Esophagus muscularis mucosa (tissue), 4 donors: ENCODE measurements at regions not wholly inside any gene's neighbourhood (a gene's known extent, or its start where the extent isn't known, plus 50 kb on each side); places are given as distances from the start of the nearest gene placed in this dataset.
"Not testable (repeated sequence)": the region's sequence is repeated elsewhere in the genome, so short reads cannot be mapped to it uniquely, and the experiment has no call there.

ENCODE experiments used
- DNase-seq: peaks from one replicate; pipeline ENCODE4 v3.0.0-alpha.2; 2017; ENCODE audit errors: extremely low spot score
- H3K27ac ChIP-seq, 4 donors: fragments of 200-600 bp; sonication (generic); replicated peaks in 1 of 4; 1 replicate in 3 of 4; 2 replicates in 1 of 4; pipeline ENCODE4 v1.5.1; 2016 to 2019; ENCODE audit warnings: mild to moderate bottlenecking in 1 of 4
- H3K27me3 ChIP-seq, 4 donors: fragments of 200-600 bp; sonication (generic); one replicate each; pipeline versions ENCODE4 v1.5.1 to v1.6.0; 2016 to 2019
- H3K36me3 ChIP-seq, 4 donors: fragments of 200-600 bp; sonication (generic); one replicate each; pipeline ENCODE4 v1.5.1; 2016 to 2019
- H3K4me1 ChIP-seq, 4 donors: fragments of 200-600 bp; sonication (generic); one replicate each; pipeline ENCODE4 v1.5.1; 2016 to 2019
- H3K4me3 ChIP-seq, 4 donors: fragments of 200-600 bp; sonication (generic); 1 replicate in 2 of 4; 2 replicates in 2 of 4; pipeline ENCODE4 v1.5.1; 2016 to 2019; ENCODE audit warnings: mild to moderate bottlenecking in 4 of 4, moderate library complexity in 1 of 4
- H3K9me3 ChIP-seq, 4 donors: fragments of 200-600 bp; sonication (generic); 1 replicate in 3 of 4; 2 replicates in 1 of 4; pipeline ENCODE4 v1.5.1; 2016 to 2019
- EP300 ChIP-seq: sonication (generic); formaldehyde crosslinking; IDR thresholded peaks from one replicate; pipeline ENCODE4 v1.6.1; 2017; ENCODE audit warnings: antibody characterized with exemption
- POLR2A ChIP-seq: fragments of 450-650 bp; IDR thresholded peaks from one replicate; pipeline ENCODE4 v1.6.1; 2017; ENCODE audit warnings: antibody characterized with exemption, moderate library complexity, mild to moderate bottlenecking, low read depth
- POLR2AphosphoS5 ChIP-seq, 2 donors: sonication (generic); formaldehyde crosslinking; IDR thresholded peaks; one replicate each; pipeline ENCODE4 v1.6.1; 2017; ENCODE audit warnings: antibody characterized with exemption in 2 of 2
- WGBS: methylation state at CpG from one replicate; pipeline ENCODE4 v1.1.5; 2018; 5-methylcytosine and 5-hydroxymethylcytosine counted together
- intact Hi-C: fragments of 100-400 bp; cut with DNase I; formaldehyde crosslinking; loops from one replicate; pipeline ENCODE4 v1.15.1; 2023
- TF ChIP-seq, protein P1 (sequence below), 3 experiments: fragments of 200-600 bp in 2 of 3; fragments of 450-650 bp in 1 of 3; sonication (generic) in 2 of 3; IDR thresholded peaks; one replicate each; pipeline ENCODE4 v1.5.1; 2017 to 2019; ENCODE audit warnings: antibody characterized with exemption in 3 of 3, mild to moderate bottlenecking in 2 of 3, moderate library complexity in 1 of 3

DNA sequence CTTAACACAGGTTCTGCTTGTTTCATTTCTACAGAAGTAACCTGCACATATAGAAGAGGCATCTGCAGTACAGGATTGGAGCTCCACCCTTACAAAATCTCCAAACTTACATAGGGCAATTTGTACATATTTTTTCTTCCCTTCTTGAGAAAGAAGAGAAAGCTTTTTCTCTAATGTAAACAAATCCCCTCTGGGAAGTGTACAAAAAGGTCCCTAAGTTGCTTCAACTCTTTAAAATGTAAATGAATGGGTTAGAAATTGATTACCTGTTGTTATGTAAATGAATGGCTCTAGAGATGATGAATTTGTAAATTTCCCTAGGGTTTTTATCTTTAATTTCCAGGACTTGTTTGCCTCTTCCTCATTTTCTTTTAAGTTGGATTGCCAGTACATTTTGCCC lies 1183.7 kb downstream of the MRPL39 start:
- H3K27ac ChIP-seq: no peak overlapping the region
- no peak overlapping the region for H3K4me3 ChIP-seq
- peaks cover 0 to 21% (median 16%) of the 10 kb centered on the region in 4 donors for H3K9me3 ChIP-seq
- intact Hi-C loops: no loop called here
- no peaks in the 10 kb centered on the region for H3K36me3 ChIP-seq
- DNase-seq: no peak
- H3K27me3 ChIP-seq: no peaks in the 10 kb centered on the region
- TF ChIP-seq POLR2AphosphoS5 (IDR thresholded peaks at IDR 0.05) (no peak), EP300 (no peak), POLR2A (no peak)
- no peaks in the 10 kb centered on the region for H3K4me1 ChIP-seq

DNA sequence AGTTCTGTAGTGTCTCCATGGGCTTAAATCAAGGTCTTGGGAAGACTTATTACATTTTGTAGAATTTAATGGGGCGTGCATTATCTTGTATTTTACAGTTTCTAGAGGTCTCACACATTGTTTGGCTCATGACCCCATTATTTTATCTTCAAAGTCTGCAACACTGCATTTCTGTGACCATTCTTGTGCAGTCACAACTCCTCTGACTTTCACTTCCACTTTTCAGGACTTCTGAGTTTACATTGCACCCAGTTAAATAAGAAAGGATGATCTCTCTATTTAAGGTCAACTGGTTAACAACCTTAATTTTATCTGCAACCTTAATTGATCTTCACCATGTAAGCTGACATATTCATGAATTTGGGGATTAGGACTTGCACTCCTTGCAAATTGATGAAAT lies 1186.6 kb downstream of the MRPL39 start:
- DNase-seq: no peak
- 13% methylated on average over 1 of the region's 1 CpG for WGBS

DNA sequence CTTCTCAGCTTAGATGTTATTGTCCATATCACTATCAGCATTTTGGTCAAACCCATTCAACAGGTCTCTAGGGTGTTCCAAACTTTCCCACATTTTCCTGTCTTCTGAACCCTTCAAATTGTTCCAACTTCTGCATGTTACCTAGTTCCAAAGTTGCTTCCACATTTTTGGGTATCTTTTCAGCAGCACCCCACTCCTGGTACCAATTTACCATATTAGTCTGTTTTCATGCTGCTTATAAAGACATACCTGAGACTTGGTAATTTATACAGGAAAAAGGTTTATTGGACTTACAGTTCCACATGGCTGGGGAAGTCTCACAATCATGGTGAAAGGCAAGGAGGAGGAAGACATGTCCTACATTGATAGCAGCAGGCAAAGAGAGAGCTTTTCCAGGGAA lies 1187.6 kb downstream of the MRPL39 start:
- DNase-seq, H3K4me1 ChIP-seq, H3K27me3 ChIP-seq, H3K4me3 ChIP-seq, intact Hi-C loops, H3K27ac ChIP-seq, H3K36me3 ChIP-seq: not testable (repeated sequence)
- peaks cover 0 to 21% (median 17%) of the 10 kb centered on the region in 4 donors for H3K9me3 ChIP-seq

More for the DNA sequence above, 1186.6 kb downstream of the MRPL39 start:
- Histone ChIP-seq H3K9me3 (peaks cover 0 to 21% (median 17%) of the 10 kb centered on the region in 4 donors), H3K27me3 (no peaks in the 10 kb centered on the region), H3K4me3 (no peak overlapping the region), H3K36me3 (no peaks in the 10 kb centered on the region), H3K4me1 (no peaks in the 10 kb centered on the region), H3K27ac (no peak overlapping the region)
- TF ChIP-seq, protein P1, sequence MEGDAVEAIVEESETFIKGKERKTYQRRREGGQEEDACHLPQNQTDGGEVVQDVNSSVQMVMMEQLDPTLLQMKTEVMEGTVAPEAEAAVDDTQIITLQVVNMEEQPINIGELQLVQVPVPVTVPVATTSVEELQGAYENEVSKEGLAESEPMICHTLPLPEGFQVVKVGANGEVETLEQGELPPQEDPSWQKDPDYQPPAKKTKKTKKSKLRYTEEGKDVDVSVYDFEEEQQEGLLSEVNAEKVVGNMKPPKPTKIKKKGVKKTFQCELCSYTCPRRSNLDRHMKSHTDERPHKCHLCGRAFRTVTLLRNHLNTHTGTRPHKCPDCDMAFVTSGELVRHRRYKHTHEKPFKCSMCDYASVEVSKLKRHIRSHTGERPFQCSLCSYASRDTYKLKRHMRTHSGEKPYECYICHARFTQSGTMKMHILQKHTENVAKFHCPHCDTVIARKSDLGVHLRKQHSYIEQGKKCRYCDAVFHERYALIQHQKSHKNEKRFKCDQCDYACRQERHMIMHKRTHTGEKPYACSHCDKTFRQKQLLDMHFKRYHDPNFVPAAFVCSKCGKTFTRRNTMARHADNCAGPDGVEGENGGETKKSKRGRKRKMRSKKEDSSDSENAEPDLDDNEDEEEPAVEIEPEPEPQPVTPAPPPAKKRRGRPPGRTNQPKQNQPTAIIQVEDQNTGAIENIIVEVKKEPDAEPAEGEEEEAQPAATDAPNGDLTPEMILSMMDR (IDR thresholded peaks at IDR 0.05): no peak
- TF ChIP-seq POLR2A (no peak), EP300 (no peak), POLR2AphosphoS5 (IDR thresholded peaks at IDR 0.05) (no peak)
- intact Hi-C loops: no loop called here

DNA sequence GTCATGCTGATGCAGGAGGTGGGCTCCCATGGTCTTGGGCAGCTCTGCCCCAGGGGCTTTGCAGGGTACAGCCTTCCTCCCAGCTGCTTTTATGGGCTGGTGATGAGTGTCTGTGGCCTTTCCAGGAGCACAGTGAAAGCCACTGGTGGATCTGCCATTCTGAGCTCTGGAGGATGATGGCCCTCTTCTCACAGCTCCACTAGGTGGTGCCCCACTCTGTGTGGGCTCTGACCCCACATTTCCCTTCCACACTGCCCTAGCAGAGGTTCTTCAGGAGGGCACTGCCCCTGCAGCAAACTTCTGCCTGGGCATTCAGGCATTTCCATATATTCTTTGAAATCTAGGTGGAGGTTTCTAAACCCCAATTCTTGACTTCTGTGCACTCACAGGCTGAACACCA lies 1188.6 kb downstream of the MRPL39 start:
- Histone ChIP-seq H3K27ac (no peak overlapping the region), H3K27me3 (no peaks in the 10 kb centered on the region), H3K4me3 (no peak overlapping the region), H3K9me3 (peaks cover 0 to 21% (median 17%) of the 10 kb centered on the region in 4 donors), H3K4me1 (no peaks in the 10 kb centered on the region), H3K36me3 (no peaks in the 10 kb centered on the region)
- intact Hi-C loops: no loop called here
- TF ChIP-seq, protein P1 (IDR thresholded peaks at IDR 0.05): no peak
- TF ChIP-seq POLR2A (no peak), POLR2AphosphoS5 (IDR thresholded peaks at IDR 0.05) (no peak), EP300 (no peak)
- DNase-seq: no peak

DNA sequence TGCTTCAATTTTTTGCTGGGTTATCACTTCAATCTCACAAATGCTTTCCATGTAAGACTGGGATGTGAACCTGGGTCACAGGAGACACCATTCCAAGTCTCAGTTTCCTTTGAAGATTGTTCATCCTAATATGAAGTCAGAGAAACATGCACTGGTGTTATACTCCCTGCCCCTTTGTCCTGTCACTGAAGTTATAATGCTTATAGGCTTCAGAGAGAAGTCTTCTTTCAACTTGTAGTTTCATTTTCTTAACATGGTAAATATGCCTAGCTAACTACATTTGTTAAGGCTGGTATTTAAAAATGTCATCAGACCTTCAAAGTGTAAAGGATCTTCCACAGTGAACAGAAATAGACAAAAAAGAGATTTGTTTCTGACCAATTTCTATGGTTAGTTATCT lies 1195.9 kb downstream of the MRPL39 start:
- intact Hi-C loops: no loop called here
- H3K9me3 ChIP-seq: no peaks in the 10 kb centered on the region
- H3K4me1 ChIP-seq: no peaks in the 10 kb centered on the region
- no peaks in the 10 kb centered on the region for H3K27me3 ChIP-seq
- TF ChIP-seq POLR2AphosphoS5 (IDR thresholded peaks at IDR 0.05) (no peak), EP300 (no peak), POLR2A (no peak)
- TF ChIP-seq, protein P1 (IDR thresholded peaks at IDR 0.05): no peak
- H3K36me3 ChIP-seq: no peaks in the 10 kb centered on the region
- no peak for DNase-seq
- no peak overlapping the region for H3K4me3 ChIP-seq
- H3K27ac ChIP-seq: no peak overlapping the region

DNA sequence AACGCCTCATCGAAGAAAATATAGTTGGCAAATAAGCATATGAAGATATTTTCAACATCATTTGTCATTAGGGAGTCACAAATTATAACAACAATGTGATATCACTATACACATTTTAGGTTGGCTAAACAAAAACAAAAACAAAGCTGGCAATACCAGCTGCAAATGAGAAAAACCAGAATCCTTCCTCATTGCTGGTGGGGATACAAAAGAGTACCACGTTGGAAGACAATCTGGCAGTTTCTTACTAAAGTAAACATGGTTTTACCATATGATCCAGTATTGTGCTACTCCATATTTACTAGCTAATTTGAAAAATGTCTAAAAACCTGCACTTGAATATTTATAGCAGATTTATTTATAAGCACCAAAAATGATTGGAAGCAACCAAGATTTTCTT lies 1204.1 kb downstream of the MRPL39 start:
- H3K27ac ChIP-seq: no peak overlapping the region
- 85% methylated on average over 3 of the region's 3 CpGs for WGBS
- intact Hi-C loops: no loop called here
- no peak for TF ChIP-seq EP300
- TF ChIP-seq POLR2A: no peak
- TF ChIP-seq, protein P1 (IDR thresholded peaks at IDR 0.05): no peak
- no peak for TF ChIP-seq POLR2AphosphoS5 (IDR thresholded peaks at IDR 0.05)
- H3K9me3 ChIP-seq: no peaks in the 10 kb centered on the region
- H3K4me3 ChIP-seq: no peak overlapping the region
- no peaks in the 10 kb centered on the region for H3K36me3 ChIP-seq
- H3K27me3 ChIP-seq: no peaks in the 10 kb centered on the region
- no peak for DNase-seq
- no peaks in the 10 kb centered on the region for H3K4me1 ChIP-seq
